Adipocyte (in vitro differentiated cells): ENCODE measurements at regions not wholly inside any gene's neighbourhood (a gene's known extent, or its start where the extent isn't known, plus 50 kb on each side); places are given as distances from the start of the nearest gene placed in this dataset.

Experiments
- DNase-seq: peaks from one replicate; pipeline ENCODE4 v3.0.0-alpha.2; 2015; ENCODE audit warnings: low read depth
- H3K27me3 ChIP-seq: replicated peaks from 2 replicates; pipeline ENCODE4 v1.7.0; 2013; ENCODE audit warnings: mild to moderate bottlenecking, low read length, moderate library complexity; ENCODE audit not compliant: control insufficient read depth, insufficient read depth
- H3K36me3 ChIP-seq: 2 replicates; pipeline ENCODE4 v1.7.0; 2013; ENCODE audit warnings: low read length, mild to moderate bottlenecking, moderate library complexity; ENCODE audit not compliant: control insufficient read depth, insufficient read depth, severe bottlenecking
- H3K4me1 ChIP-seq: 2 replicates; pipeline ENCODE4 v1.7.0; 2013; ENCODE audit warnings: mild to moderate bottlenecking, low read length, moderate library complexity; ENCODE audit not compliant: control insufficient read depth, insufficient read depth
- H3K4me3 ChIP-seq: 2 replicates; pipeline ENCODE4 v1.7.0; 2013; ENCODE audit warnings: mild to moderate bottlenecking, low read length, moderate library complexity
- H3K9ac ChIP-seq: 2 replicates; pipeline ENCODE4 v1.7.0; 2013; ENCODE audit warnings: mild to moderate bottlenecking, low read length, moderate library complexity
- H3K9me3 ChIP-seq: 2 replicates; pipeline ENCODE4 v1.7.0; 2013; ENCODE audit warnings: mild to moderate bottlenecking, low read length, moderate library complexity; ENCODE audit not compliant: control insufficient read depth

- H3K27me3 ChIP-seq = no peaks in the 10 kb centered on the region
- no peaks in the 10 kb centered on the region for H3K9me3 ChIP-seq
- no peak overlapping the region for H3K4me3 ChIP-seq
- H3K4me1 ChIP-seq = no peaks in the 10 kb centered on the region
- no peaks in the 10 kb centered on the region for H3K36me3 ChIP-seq
- no peak for DNase-seq
- no peak overlapping the region for H3K9ac ChIP-seq
Observed at GRCh38 chr3:31392568-31392967, 140.2 kb upstream of the STT3B start.

DNA sequence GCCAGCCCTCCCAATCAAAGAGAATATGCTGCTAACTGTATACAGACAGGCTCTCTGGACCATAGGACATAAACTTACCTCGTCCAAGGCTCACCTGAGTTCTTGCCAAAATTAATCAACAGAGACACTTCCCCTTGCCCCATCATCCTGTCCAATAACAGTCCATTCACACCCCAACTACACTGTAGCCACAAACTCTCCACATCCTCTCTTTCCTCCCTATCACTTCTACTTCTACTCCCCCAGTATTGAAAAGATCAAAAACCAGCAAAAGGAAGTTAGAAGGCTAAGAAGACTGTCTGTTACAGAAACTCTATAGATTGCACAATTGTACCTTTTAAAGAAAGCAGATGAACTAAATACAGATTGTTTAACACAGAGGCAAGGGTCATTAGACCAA, 133.5 kb upstream of the STT3B start:
- Histone ChIP-seq H3K4me1 (no peaks in the 10 kb centered on the region), H3K27me3 (peaks cover 5% of the 10 kb centered on the region), H3K9ac (no peak overlapping the region), H3K4me3 (no peak overlapping the region), H3K36me3 (no peaks in the 10 kb centered on the region), H3K9me3 (no peaks in the 10 kb centered on the region)
- DNase-seq = no peak

GRCh38 chr3:31402117-31402516, 130.6 kb upstream of the STT3B start:
- Histone ChIP-seq H3K4me1 (peaks cover under 1% of the 10 kb centered on the region), H3K27me3 (peaks cover 5% of the 10 kb centered on the region), H3K9ac (no peak overlapping the region), H3K9me3 (no peaks in the 10 kb centered on the region), H3K4me3 (no peak overlapping the region), H3K36me3 (no peaks in the 10 kb centered on the region)
- DNase-seq = no peak

GRCh38 chr3:31403197-31403596, 129.5 kb upstream of the STT3B start:
- peaks cover 10% of the 10 kb centered on the region for H3K4me1 ChIP-seq
- H3K4me3 ChIP-seq = no peak overlapping the region
- DNase-seq = no peak
- no peak overlapping the region for H3K9ac ChIP-seq
- no peaks in the 10 kb centered on the region for H3K36me3 ChIP-seq
- H3K27me3 ChIP-seq = peaks cover 5% of the 10 kb centered on the region
- no peaks in the 10 kb centered on the region for H3K9me3 ChIP-seq

DNA sequence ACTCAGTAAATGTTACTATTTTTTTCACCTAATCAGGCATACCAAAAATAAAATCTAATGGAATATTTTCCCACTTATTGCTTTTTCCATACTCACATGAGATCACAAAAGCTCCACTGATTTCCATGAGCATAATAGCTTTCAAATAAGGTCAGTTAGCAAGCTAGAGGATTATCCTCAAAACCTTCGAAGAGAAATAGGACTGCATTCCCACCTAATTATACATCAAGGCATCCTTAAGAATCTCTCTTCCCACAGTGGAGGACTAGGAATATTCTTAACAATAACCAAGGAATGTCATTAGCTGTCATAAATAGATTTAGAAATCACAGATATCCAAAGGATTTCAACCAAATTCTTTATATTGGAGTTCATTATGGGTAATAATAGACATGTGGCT, 127.9 kb upstream of the STT3B start:
- Histone ChIP-seq H3K27me3 (peaks cover 4% of the 10 kb centered on the region), H3K4me3 (no peak overlapping the region), H3K36me3 (no peaks in the 10 kb centered on the region), H3K9ac (no peak overlapping the region), H3K4me1 (peaks cover 10% of the 10 kb centered on the region), H3K9me3 (no peaks in the 10 kb centered on the region)
- no peak for DNase-seq

- H3K9me3 ChIP-seq = no peaks in the 10 kb centered on the region
- H3K4me1 ChIP-seq = peaks cover 10% of the 10 kb centered on the region
- no peaks in the 10 kb centered on the region for H3K36me3 ChIP-seq
- H3K4me3 ChIP-seq = no peak overlapping the region
- DNase-seq = no peak
- no peaks in the 10 kb centered on the region for H3K27me3 ChIP-seq
- no peak overlapping the region for H3K9ac ChIP-seq
Observed at GRCh38 chr3:31405515-31405914, 127.2 kb upstream of the STT3B start.

DNA sequence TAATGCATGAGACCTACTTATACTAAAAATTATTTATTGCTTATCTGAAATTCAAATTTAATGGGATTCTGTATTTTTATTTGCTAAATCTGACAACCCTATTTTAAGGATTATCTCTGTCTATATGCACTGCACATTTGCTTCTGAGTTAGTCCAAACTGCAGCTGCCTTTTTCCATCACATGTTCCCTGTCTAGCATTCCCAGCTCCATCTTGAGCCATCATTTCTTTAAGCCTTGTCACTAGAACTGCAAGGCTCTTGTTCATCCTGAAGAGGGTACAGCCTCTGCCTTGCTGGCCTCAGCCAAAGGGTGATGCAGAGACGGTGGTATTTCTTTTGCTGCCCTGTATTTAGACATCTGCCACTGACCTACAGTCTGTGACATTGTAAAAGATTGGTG, 125.8 kb upstream of the STT3B start:
- H3K9ac ChIP-seq = no peak overlapping the region
- H3K4me1 ChIP-seq = peaks cover 10% of the 10 kb centered on the region
- DNase-seq = no peak
- H3K27me3 ChIP-seq = no peaks in the 10 kb centered on the region
- no peak overlapping the region for H3K4me3 ChIP-seq
- H3K9me3 ChIP-seq = no peaks in the 10 kb centered on the region
- no peaks in the 10 kb centered on the region for H3K36me3 ChIP-seq

DNA sequence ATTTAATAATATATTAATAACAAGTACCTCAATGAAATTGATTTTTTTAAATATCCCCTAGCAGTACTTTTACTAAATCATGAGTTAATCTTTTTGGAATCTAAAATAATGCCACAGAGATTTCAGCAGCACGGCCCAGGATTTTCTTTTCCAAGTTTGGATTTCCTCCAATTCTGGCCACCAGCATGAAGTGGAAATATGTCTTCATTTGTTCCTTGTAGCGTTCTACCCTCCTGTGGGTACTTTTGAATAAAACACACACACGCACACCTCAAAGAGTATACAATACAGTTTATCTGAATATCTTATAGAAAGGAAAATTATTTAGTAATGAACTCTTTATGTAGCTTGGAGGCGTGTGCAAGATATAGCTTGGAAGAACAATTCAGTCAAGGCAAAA, 125.1 kb upstream of the STT3B start:
- no peak overlapping the region for H3K4me3 ChIP-seq
- no peak overlapping the region for H3K9ac ChIP-seq
- H3K27me3 ChIP-seq = no peaks in the 10 kb centered on the region
- no peaks in the 10 kb centered on the region for H3K9me3 ChIP-seq
- DNase-seq = peak; percentile 6
- no peaks in the 10 kb centered on the region for H3K36me3 ChIP-seq
- H3K4me1 ChIP-seq = peaks cover 10% of the 10 kb centered on the region

- no peak for DNase-seq
- no peaks in the 10 kb centered on the region for H3K36me3 ChIP-seq
- H3K4me1 ChIP-seq = peaks cover 10% of the 10 kb centered on the region
- no peaks in the 10 kb centered on the region for H3K27me3 ChIP-seq
- H3K4me3 ChIP-seq = no peak overlapping the region
- H3K9me3 ChIP-seq = no peaks in the 10 kb centered on the region
- no peak overlapping the region for H3K9ac ChIP-seq
Observed at GRCh38 chr3:31408720-31409119, 124.0 kb upstream of the STT3B start.

DNA sequence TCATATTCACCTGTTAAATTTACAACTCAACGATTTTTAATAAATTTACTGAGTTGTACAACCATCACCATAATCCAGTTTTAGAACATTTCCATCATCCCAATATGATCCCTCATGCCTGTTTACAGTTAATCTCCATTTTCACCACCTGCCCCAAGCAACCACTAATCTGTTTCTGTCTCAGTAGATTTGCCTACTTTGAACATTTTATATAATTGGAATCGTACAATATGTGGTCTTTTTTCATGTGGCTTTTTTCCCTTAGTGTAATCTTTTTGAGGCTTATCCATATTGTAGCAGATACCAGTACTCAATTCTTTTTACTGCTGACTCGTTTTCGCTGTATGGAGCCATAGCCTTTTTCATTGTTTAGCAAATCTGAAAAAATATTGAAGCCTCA, 123.3 kb upstream of the STT3B start:
- no peaks in the 10 kb centered on the region for H3K36me3 ChIP-seq
- H3K9me3 ChIP-seq = no peaks in the 10 kb centered on the region
- H3K9ac ChIP-seq = no peak overlapping the region
- H3K4me1 ChIP-seq = peaks cover 10% of the 10 kb centered on the region
- H3K27me3 ChIP-seq = no peaks in the 10 kb centered on the region
- no peak for DNase-seq
- no peak overlapping the region for H3K4me3 ChIP-seq

DNA sequence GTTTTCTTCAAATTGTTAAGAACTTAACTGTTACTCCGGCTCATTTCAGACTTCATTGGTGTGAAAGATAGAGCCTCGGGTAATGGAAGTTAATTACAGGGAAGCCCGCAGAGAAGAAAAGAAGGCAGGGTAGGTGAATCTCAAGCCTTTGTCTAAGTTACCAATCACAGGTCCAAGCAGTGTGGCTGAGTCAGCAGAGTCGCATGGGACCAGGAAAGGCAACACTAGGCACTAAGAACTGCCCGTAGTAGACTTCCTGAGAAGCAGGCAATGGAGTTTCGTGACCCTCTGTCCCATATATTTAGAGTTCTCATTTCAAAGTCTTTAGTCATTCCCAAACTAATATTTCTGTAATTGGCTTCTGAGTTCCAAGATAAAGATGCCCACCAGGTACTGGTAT, 122.9 kb upstream of the STT3B start:
- Histone ChIP-seq H3K27me3 (no peaks in the 10 kb centered on the region), H3K4me3 (no peak overlapping the region), H3K36me3 (no peaks in the 10 kb centered on the region), H3K4me1 (peaks cover 10% of the 10 kb centered on the region), H3K9ac (no peak overlapping the region), H3K9me3 (no peaks in the 10 kb centered on the region)
- DNase-seq = no peak

- DNase-seq = no peak
- no peak overlapping the region for H3K9ac ChIP-seq
- H3K9me3 ChIP-seq = no peaks in the 10 kb centered on the region
- H3K36me3 ChIP-seq = no peaks in the 10 kb centered on the region
- H3K4me1 ChIP-seq = peaks cover 10% of the 10 kb centered on the region
- H3K4me3 ChIP-seq = no peak overlapping the region
- H3K27me3 ChIP-seq = no peaks in the 10 kb centered on the region
Observed at GRCh38 chr3:31410411-31410810, 122.3 kb upstream of the STT3B start.
